Fibroblast of pulmonary artery (primary cell): ENCODE measurements at regions not wholly inside any gene's neighbourhood (a gene's known extent, or its start where the extent isn't known, plus 50 kb on each side); places are given as distances from the start of the nearest gene placed in this dataset.

Experiments
- DNase-seq: peaks from one replicate; pipeline ENCODE4 v3.0.0-alpha.2; 2010; ENCODE audit warnings: low read depth
- H3K4me3 ChIP-seq: replicated peaks from 2 replicates; pipeline ENCODE4 v1.5.1; 2011; ENCODE audit warnings: low read depth, mild to moderate bottlenecking, control low read depth, low read length, moderate library complexity
- TF ChIP-seq, protein P1 (sequence below): IDR thresholded peaks from 2 replicates; pipeline ENCODE4 v1.5.1; 2011; ENCODE audit warnings: mild to moderate bottlenecking, control low read depth, low read length, inconsistent platforms; ENCODE audit errors: missing control alignments

DNA sequence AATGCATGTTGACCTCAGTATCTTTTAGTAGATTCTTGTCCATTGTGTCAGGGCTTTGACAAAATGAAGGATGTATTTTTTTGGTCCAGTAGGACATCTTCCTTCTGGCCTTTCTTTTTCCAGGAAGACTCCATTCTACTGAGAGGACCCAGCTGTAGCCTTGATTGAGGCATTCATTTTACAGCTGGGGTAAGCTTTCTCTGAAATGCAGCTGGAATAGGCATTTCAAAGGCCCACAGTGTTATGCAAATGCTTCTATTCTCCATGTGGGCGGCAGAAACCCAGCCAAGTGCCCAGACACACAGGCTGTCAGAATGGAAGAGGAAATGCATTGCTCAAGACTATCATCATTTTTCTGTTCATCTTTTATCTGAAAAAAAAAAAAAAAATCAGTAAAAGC lies 629.0 kb upstream of the CDH8 start:
- no peak for DNase-seq
- H3K4me3 ChIP-seq, result no peak overlapping the region
- TF ChIP-seq, protein P1, sequence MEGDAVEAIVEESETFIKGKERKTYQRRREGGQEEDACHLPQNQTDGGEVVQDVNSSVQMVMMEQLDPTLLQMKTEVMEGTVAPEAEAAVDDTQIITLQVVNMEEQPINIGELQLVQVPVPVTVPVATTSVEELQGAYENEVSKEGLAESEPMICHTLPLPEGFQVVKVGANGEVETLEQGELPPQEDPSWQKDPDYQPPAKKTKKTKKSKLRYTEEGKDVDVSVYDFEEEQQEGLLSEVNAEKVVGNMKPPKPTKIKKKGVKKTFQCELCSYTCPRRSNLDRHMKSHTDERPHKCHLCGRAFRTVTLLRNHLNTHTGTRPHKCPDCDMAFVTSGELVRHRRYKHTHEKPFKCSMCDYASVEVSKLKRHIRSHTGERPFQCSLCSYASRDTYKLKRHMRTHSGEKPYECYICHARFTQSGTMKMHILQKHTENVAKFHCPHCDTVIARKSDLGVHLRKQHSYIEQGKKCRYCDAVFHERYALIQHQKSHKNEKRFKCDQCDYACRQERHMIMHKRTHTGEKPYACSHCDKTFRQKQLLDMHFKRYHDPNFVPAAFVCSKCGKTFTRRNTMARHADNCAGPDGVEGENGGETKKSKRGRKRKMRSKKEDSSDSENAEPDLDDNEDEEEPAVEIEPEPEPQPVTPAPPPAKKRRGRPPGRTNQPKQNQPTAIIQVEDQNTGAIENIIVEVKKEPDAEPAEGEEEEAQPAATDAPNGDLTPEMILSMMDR, result no peak

DNA sequence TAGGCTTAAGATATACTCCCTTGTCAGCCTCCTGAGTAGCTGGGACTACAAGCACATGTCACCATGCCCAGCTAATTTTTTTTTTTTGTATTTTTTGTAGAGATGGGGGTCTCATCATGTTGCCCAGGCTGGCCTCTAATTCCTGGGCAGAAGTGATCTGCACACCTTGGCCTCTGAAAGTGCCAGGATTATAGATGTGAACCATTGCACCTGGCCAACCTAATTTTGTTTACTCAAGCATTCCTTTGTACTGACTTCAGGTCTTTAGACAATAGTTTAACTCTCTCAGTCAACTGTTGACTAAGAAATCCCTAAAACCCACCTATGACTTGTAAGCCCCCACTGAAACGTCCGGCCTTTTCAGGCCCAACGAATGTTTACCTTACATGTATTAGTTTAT lies 628.3 kb upstream of the CDH8 start:
- H3K4me3 ChIP-seq, result no peak overlapping the region
- TF ChIP-seq, protein P1, result no peak
- DNase-seq, result no peak

DNA sequence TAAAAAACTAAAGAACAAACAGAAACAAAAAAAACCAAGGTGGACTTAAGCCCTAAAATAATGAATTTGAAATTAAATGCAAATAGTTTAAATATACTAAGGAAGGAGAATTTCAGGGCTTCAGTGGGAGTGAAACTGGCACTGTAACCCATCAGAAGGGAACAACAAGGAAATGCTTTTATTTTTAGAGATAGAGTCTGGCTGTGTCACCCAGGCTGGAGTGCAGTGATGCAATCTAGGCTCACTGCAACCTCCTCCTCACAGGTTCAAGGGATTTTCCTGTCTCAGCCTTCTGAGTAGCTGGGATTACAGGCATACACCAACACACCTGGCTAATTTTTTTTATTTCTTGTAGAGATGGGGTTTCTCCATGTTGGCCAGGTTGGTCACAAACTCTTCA lies 625.2 kb upstream of the CDH8 start:
- TF ChIP-seq, protein P1, result no peak
- no peak overlapping the region for H3K4me3 ChIP-seq
- DNase-seq, result no peak

DNA sequence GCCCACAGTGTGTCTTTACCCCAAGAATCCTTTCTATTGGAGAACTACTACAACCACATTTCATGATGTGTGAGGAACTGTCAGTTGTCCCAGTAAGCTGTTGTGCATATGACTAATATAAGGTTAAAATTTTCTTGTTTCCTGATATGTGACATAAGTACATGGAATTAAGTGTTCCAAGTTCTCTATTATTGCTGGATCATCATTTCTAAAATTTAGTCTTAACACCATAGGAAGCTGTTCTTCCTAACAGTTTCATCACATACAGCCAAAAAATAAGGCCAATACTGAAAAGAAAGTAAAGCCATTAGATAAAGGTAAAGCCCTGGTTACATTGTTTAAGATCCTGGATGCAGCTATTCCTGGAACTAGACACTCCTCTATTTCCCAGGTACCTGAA lies 620.9 kb upstream of the CDH8 start:
- DNase-seq, result no peak
- TF ChIP-seq, protein P1, result no peak
- H3K4me3 ChIP-seq, result no peak overlapping the region

DNA sequence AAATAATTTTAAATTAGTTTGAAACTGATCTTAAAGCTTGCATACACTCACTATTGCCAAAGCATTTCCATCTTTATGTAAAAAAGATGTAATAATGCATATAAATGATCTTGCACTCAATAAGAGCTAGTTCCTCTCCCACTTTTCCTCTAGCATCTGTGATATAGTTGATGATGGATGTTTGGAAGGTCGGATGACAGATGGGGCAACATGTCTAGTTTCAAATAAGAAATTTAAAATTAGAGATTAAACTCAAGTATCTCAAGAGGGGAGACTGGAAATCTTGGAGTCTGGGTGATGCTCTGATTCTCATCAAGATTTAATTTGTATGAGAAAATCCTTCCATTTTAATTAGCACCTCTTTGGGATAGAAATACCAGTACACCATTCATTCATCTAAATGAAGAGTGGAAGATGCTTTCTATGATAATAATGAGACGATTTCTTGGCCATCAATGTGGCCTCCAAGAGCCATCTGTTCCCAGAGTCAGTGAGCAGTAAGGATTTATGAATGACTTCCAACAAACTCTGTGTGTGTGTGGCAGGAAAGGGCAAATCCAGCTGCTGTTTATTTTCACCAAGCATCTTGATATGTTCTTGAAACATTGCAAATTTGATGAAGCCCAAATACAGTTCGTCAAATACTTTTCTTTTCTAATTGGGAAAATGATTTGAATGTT lies 616.3 kb upstream of the CDH8 start:
- H3K4me3 ChIP-seq, result no peak overlapping the region
- TF ChIP-seq, protein P1, result no peak
- no peak for DNase-seq

DNA sequence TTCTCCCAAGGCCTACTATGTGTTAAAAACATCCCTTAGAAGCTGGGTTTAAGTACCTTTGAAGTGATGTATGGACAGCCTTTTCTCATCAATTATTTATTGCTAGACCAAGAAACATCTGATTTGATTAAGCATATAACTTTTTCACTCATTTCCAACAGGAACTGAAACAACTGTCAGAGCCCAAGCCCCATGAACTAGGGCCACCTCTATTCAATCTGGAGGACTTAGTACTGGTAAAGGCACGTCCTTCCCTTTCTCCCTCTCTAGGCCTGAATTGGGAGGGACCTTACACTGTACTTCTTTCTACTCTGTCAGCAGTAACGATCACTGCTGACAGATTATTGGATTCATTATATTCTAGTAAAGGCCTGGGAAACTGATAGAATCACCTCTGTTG lies 612.0 kb upstream of the CDH8 start:
- DNase-seq, result no peak
- TF ChIP-seq, protein P1, result no peak
- no peak overlapping the region for H3K4me3 ChIP-seq
